ENCODE measurements at regions not wholly inside any gene's neighbourhood (a gene's known extent, or its start where the extent isn't known, plus 50 kb on each side); places are given as distances from the start of the nearest gene placed in this dataset.

DNA sequence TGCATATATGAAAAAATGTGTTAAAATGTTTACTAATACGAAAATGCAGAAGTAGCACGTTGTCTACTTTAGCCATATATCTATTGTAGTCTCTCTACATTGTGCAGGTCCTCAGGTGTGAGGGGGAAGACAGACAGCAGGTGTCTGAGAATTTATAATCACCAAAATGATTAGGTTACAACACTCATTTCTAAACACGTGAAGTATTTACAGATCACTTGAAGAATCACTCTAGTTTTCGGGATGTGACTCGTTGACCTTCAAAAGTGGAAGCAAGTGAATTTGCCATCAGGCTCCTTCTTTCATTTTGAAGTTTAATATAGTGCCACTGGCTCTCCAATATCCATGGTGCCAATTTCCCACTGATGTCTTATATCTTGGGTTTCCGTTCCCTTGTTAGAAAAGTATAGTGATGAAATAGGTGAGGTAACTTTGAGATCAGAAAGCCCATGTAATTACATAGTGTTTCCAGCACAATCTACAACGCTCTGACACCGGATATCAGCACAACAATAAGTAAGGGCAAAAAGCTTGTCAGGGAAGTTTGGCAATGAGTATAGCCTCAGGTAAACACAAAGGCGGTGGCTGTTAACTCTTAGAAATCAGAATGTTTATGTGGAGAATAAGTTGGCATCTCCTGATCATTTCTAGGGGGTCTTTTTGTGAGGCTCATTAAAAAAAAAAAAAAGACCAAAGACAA lies 57.5 kb upstream of the SP4 start:
- TF ChIP-seq, protein P1, sequence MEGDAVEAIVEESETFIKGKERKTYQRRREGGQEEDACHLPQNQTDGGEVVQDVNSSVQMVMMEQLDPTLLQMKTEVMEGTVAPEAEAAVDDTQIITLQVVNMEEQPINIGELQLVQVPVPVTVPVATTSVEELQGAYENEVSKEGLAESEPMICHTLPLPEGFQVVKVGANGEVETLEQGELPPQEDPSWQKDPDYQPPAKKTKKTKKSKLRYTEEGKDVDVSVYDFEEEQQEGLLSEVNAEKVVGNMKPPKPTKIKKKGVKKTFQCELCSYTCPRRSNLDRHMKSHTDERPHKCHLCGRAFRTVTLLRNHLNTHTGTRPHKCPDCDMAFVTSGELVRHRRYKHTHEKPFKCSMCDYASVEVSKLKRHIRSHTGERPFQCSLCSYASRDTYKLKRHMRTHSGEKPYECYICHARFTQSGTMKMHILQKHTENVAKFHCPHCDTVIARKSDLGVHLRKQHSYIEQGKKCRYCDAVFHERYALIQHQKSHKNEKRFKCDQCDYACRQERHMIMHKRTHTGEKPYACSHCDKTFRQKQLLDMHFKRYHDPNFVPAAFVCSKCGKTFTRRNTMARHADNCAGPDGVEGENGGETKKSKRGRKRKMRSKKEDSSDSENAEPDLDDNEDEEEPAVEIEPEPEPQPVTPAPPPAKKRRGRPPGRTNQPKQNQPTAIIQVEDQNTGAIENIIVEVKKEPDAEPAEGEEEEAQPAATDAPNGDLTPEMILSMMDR (IDR thresholded peaks at IDR 0.05; ENCODE audit: low read depth, low read length) = no peak
- DNase-seq (ENCODE audit: low read depth, low spot score) = no peak
- no peak overlapping the region for H3K4me3 ChIP-seq (ENCODE audit: low read depth, low read length)
- in situ Hi-C loops (cut with HindIII; ENCODE audit: low sequenced_read_pairs) = no loop called here

DNA sequence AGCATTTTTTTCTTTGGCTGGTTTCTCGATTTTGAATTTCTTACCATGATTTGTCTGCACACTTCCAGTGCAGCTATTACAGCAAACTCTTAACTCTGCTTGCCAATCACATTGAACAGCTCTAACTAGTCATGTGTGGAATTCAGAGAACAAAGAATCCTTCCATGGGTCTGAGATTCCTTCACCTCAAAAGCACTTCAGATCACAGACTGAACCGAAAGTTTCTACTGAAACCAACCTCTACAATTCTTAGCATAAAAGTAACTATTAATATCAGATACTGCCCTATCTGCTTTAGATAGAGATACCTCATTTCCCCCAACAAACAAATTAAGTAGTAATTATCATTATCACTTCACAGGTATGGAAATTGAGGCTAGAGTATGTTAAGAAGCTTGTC lies 56.5 kb upstream of the SP4 start:
- DNase-seq (ENCODE audit: low read depth, low spot score) = no peak
- in situ Hi-C loops (cut with HindIII; ENCODE audit: low sequenced_read_pairs) = no loop called here

DNA sequence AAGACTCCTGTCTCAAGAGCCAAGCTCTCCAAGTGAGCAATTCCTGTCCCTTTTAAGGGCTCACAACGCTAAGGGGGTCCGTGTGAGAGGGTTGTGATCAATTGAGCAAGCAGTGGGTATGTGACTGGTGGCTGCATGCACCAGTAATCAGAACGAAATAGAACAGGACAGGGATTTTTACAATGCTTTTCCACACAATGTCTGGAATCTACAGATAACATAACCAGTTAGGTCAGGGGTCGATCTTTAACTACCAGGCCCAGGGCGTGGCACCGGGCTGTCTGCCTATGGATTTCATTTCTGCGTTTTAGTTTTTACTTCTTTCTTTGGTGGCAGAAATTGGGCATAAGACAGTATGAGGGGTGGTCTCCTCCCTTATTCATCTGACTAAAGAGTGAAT lies 54.9 kb upstream of the SP4 start:
- TF ChIP-seq, protein P1 (IDR thresholded peaks at IDR 0.05; ENCODE audit: low read depth, low read length) = no peak
- in situ Hi-C loops (cut with HindIII; ENCODE audit: low sequenced_read_pairs) = no loop called here

More for the DNA sequence above, 56.5 kb upstream of the SP4 start:
- H3K4me3 ChIP-seq (ENCODE audit: low read depth, low read length) = no peak overlapping the region
- TF ChIP-seq, protein P1 (IDR thresholded peaks at IDR 0.05; ENCODE audit: low read depth, low read length) = no peak

DNA sequence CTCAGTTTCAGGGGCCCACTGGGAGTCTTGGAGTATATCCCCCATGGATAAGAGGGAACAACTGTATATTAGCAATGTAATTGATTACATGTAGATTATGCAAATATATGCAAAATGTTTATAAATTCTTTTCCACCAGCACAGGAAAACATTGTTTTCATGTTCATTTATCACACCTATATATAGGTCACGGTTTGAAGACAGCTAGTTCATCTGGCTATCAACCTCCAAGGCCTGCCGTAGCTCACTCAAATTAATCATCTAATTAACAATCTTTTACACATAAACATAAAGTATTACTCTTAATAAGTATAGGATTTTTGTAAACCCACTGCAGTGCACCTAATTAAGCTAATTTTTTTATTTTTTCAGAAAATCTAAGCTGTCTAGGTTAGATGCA lies 53.7 kb upstream of the SP4 start:
- TF ChIP-seq, protein P1 (IDR thresholded peaks at IDR 0.05; ENCODE audit: low read depth, low read length) = no peak
- no peak overlapping the region for H3K4me3 ChIP-seq (ENCODE audit: low read depth, low read length)
- no peak for DNase-seq (ENCODE audit: low read depth, low spot score)
- in situ Hi-C loops (cut with HindIII; ENCODE audit: low sequenced_read_pairs) = no loop called here

More for the DNA sequence above, 54.9 kb upstream of the SP4 start:
- no peak overlapping the region for H3K4me3 ChIP-seq (ENCODE audit: low read depth, low read length)
- DNase-seq (ENCODE audit: low read depth, low spot score) = no peak

DNA sequence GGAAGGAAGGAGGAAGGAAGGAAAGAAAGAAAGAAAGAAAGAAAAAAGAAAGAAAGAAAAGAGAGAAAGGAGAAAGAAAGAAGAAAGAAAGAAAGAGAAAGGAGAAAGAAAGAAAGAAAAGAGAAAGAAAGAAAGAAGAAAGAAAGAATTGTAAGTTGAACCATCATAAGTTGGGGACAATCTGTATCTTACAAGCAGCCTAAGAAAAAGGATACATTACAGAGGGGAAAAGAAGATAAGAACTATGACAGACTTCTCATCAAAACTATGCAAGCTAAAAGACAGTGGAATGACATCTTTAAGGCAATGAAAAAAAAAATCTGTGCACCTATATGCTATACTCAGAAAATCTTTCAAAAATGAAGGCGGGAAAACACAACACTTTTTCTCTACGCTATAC lies 50.3 kb upstream of the SP4 start:
- TF ChIP-seq, protein P1 (IDR thresholded peaks at IDR 0.05; ENCODE audit: low read depth, low read length) = no peak
- DNase-seq (ENCODE audit: low read depth, low spot score) = no peak
- no peak overlapping the region for H3K4me3 ChIP-seq (ENCODE audit: low read depth, low read length)
- in situ Hi-C loops (cut with HindIII; ENCODE audit: low sequenced_read_pairs) = no loop called here

All from astrocyte of the spinal cord (primary cell).